AG08395 (cell line): ENCODE measurements at regions not wholly inside any gene's neighbourhood (a gene's known extent, or its start where the extent isn't known, plus 50 kb on each side); places are given as distances from the start of the nearest gene placed in this dataset.
A peak's percentile ranks its signal among the peaks of the same experiment; 100 is the strongest.

Experiments
- DNase-seq: peaks from one replicate; pipeline ENCODE4 v3.0.0; 2012; ENCODE audit warnings: mixed read lengths, low spot score

DNA sequence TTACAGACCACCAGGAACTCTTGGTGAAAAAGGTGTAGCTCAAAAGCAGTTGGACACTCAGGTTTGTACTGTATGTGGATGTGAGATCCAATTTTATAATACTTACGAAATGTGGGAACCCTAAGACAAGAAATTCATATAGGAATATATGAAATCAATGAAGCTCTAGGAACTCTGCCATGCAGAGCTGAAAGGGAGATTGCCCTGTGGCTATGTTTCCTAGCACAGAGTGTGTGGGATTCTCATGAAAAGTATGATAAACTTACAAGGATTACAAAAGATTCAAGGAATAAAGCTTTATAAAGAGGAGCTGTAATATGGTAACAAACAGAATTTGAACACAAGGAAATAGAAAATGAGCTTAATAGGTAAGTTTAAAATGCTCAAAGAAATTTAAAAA, 205.7 kb upstream of the FAM83B start:
- DNase-seq, result no peak

DNA sequence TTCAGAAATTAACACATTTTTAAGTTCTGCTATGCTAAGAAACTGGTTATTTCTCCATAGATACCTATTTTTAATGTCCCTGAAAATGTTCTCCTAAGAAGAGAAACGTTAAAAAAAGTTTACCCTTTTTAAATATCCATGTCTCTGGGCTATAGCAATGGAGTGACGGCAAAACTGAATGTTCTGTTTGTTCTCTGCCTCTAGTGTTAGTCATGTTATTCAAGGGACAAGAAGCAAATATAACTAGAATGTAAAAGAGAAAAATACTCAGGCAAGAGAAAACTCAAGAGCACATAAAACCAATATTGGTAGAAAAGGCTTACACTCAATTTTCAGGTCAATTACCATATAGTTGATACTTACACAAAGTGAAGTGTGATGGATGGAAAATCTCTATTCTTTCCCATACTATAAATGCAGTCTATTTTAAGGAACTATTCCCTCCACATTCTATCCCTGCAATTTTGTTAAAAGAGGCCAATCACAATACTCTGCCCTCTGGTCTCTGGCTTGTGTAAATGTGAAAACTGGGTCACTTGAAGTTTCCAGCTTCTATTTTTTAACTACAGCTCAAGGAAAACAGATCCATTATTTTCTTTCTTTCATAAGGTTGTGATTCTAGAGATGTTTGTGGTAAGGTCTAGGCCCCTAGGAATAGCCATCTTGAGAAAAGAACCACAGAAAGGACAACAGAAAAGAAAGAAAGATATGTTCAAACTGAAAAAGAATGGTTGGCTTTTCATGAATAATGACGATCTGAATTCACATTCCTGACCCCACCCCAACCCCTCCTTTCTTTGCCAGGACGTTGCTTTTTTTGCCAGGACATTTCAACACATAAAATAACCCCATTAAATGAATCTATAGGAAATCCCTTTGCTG, 200.3 kb upstream of the FAM83B start:
- peak; percentile 9 for DNase-seq

DNA sequence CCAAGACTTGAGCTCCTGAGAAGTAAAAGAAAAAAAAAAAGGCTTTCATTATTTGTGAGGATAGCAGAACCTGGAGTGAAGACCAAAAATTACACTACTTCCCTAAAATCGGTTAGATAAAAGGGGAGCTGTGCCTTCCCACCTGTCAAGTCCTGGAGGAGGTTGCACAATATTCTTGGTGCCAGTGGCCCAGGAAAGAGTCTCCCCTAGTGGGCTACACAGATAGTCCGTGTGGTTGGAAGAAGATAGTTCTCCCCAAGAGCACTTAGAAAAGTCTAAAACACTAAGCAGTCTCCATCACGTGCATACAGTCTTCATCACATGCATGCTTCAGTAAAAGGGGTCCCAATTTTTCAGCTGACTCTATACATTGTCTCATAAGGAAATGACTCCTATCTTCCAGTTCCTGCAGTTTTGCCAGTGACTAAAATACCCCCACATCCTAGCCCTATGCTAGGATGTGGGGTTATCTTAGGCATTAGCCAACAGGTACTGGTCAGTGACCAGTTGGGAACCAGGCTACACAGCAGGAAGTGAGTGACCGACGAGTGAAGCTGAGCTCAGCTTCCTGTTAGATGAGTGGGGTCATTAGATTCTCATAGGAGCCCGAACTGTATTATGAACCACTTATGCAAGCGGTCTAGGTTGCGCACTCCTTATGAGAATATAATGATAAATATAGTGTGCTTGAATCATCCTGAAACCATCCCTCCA, 199.5 kb upstream of the FAM83B start:
- DNase-seq, result no peak

DNA sequence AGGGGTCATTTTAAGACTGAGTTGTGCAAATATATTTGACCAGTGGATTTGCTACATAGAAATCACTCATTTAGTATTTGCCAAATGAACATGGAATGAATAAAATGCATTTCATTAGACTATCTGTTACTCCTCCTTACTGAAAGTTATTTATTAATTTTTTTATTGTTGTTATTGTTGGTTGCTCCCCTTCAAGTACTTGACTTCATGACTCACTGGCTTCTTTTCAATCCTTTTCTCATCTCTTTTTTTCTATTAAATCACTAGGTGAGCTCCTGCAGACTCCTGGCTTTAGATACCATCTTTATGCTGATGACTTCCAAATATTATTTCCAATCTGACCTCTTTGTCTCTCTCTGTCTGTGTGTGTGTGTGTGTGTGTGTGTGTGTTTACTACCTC, 192.2 kb upstream of the FAM83B start:
- no peak for DNase-seq

DNA sequence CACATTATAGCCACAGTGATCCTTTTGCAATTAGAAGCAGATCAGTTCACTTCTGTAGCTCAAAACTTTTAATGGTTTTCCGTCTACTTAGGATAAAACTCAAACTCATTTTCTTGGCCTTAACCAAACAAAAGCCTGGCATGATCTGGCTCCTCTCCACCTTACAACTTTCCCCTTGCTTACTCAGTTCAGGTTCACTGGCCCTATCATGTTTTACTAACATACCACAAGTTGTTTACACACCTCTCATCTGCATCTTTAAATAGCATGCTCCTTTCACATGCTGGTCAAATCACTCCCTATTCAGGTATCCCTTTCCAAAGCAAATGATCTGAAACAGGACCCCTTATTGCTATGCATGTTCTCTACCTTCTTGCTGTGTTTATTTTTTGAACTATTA, 191.4 kb upstream of the FAM83B start:
- DNase-seq, result no peak

DNA sequence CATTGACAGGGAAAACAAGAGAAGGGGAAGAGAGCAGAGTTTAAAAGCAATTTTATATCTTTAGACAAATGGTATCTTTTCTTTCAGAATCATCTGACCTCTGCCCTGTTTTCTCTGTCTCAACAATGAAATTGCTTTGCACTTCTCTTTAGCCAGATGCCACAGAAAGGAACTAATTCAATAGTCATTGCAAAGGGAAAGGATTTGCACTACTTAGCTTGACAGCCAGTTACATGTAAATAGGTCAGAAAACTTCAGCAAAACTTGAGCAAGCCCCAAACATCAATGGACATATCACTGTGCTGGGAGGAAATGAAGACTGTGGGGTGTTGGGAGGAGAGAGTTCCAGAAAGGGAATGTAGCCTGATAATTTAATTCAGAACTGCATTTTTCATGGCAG, 181.3 kb upstream of the FAM83B start:
- DNase-seq, result no peak

DNA sequence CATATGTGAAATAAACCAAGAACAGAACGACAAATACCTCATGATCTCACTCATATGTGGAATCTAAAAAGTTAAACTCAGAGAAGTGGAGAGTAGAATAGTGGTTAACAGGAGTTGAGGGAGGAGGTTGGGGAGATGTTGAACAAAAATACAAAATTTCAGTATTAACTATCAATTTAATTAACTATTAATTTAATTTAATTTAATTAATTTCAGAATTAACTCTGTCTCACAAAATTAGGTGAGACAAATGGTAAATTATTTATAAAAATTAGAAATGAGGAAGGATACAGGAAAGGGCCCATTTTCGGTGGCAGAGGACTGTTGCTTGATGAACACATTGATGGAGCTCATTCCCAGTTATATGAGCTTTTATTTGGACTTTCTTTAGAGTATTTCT, 166.0 kb upstream of the FAM83B start:
- no peak for DNase-seq

DNA sequence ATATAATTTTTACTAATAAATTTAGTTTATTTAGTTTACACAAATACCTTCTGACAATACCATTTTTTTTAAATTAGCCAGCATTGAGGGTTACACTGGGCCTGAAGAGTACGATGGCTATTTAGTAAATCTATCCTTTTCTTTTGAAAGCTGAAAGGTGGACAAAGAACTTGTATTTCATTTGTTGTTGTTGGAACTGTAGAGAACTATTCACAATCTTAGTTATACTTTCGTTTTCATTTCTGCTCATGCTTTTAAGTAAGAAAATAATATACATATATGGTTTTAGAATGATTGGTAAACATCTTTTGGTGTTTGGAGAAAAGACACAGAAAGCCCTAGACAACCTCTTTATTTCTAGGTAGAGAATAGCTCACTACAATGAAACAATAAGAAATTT, 165.3 kb upstream of the FAM83B start:
- no peak for DNase-seq

DNA sequence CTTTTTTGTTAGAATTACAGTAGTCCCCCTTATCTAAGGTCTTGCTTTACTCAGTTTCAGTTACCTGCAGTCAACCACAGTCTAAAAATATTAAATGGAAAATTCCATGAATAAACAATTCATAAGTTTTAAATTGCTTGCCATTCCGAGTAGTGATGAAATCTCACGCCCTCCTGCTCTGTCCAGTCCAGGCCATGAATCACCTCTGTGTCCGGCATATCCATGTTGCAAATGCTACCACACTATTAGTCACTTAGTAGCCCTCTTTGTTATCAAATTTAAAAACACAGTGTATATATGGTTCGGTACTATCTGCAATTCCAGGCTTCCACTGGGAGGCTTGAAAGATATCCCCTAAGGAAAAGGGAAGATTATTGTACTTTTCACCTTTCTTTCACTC, 164.6 kb upstream of the FAM83B start:
- peak; percentile 32 for DNase-seq

DNA sequence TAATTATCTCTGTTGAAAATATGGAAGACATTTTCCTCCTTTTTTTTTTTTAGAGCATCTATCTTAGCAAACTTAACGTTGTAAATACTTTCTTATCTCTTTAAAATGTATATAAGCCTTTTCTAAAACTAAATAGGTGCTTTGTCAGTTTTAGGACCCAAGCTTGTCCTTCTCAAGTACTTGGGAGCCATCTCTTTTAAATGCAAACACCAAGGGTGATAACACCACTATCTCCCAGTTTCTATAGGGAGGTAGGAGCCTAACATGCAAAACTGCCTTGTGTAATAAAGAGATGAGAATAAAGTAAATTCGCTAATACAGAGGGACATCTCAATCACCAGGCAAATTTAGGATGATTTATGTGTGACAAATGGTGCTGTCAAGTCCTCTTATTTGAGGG, 157.0 kb upstream of the FAM83B start:
- DNase-seq, result no peak

DNA sequence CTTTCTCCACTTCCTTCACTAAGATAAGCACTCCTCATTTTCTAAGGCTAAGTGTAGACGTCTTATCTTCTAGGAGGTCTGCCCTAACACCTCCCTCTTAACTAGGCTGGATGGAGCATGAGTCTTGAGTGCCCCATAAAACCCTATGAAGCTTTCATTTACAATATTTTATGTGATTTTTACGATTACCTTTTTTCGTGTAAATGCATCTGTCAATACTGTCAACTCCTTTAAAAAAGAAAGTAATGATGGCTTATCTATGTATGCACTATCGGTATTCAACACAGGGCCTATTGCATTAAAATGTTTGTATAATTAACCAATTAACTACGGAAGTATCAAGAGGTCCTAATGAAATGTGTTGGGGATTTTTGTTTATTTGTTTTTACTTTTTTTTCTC, 156.0 kb upstream of the FAM83B start:
- no peak for DNase-seq

DNA sequence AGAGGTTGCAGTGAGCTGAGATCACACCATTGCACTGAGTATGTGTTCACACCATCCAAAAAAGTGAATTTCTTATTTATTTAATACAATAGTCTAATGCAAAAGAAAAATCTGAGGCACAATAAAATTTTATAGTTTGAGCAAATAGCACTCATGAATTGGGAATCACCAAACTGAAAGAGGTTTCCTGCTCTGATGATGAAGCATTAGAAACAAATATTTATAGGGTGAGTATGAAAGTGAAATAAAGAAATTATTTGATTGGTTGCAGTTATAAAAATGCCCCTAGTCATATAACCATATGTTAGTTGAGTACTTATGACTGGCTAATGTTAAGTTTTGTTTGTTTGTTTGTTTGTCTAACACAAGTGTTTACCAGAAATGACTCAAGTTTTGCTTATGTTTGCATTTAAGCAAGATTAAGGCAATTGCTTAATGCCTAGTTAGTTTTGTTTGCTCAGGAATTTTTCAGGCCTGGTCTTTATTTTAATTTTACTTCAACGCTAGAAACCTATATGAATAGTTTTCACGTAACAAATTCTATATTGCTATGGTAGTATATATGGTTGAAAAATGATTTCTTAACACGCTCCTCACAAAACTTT, 151.5 kb upstream of the FAM83B start:
- no peak for DNase-seq

DNA sequence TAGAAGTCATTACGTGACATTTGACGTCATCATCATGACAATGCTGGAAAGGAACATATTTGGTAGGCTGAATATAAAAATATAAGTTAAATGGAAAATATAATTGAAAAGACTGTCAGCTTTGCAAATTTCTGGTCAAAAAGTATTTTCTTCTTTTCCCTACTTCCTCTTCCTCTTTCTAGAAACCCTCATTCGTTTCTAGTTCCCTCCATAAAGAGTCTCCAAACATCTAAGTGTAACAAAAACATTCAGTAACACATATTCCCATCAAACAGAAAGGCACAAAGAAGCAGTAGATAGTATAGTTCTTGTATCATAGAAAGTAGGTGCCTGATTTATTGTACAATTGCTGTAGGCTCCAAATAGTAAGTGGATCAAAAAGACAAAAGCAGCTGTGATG, 150.8 kb upstream of the FAM83B start:
- no peak for DNase-seq

DNA sequence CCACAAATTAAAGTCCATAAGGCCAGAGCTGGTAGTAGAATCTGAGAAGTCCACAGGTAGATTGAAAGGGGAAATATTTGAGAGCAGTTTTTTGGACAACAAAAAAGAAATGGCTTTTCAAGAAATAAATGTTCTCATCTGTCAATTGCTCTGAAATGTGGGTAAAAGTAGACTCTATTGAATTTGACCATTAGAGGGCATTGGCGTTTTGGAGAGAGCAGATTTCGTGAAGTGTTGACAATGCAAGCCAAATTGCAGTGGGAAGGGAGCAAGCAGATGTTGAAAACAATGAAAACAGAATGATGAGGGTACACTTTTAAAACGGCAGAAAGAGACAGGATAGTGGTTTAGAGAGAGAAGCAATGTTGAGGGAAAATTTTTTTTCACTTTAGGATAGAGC, 149.1 kb upstream of the FAM83B start:
- peak; percentile 13 for DNase-seq

DNA sequence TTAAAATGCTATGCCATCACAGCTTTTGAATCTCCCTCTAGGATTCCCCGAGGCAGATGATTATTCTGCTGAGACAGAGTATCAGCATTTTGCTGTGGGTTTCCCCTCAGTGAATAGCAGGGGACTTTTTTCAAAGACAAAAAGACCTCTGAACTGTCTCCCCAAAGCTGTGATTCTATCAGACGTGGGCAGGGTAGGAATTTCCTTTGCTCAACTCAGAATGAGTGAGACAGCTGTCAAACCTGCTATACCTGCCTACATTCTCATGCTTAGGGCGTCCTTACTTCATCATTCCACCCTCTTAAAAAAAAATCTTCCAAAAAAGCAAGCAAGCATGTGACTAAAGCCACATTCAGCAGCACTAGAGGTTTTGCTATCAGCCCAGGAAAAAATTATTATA, 147.6 kb upstream of the FAM83B start:
- DNase-seq, result no peak

DNA sequence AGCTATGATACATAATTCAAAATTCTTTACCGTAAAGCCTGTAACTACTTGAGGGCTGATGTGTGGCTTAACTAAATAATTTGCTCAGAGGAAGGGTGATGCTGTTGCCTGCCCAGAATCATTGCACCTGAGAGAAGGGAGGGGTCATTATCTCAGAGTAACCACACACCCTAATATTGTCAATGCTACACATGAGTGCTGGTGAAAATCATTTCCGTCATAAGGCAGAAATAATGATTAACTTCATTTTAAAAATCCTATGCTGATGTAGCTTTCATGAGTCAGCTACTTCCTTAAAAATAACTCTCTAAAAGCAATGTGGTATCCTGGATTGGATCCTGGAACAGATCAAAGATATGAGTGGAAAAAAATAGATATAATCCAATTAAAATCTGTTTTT, 146.4 kb upstream of the FAM83B start:
- no peak for DNase-seq

DNA sequence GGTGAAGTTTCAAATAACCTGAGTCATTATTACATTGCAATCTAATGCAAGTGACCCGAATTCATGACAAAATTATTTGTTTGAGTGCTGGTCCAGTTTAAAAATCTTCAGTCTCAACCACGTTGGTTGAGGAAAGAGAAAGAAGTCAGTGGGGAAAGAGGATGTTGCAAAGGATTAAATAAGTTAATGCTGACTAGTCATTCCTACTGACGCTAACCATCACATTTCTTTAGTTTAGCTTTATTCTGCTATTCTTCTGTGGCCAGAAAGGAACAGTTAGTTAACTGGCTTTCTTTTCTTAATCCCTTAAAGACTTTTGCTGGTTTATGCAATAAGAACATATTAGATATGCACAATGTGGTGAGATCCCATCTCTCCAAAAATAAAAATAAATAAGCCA, 143.8 kb upstream of the FAM83B start:
- DNase-seq, result no peak

DNA sequence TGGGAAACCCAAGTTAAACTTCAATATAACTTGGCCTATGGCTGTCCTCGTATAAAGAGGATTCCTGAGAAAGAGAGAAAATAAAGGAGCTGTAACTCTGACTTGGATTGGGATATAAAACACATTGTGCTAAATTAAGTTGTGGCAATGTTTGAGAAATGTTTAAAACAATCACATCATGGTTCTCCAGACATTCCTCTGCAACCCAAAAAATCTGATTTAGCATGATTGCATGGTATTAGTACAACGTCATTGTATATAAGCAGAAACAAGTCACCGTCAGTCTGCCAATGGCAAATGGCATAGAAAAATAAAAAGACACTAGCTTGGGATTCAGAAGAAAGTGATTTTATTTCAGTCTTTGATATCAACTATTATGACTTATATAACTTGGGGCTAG, 140.2 kb upstream of the FAM83B start:
- DNase-seq, result no peak

DNA sequence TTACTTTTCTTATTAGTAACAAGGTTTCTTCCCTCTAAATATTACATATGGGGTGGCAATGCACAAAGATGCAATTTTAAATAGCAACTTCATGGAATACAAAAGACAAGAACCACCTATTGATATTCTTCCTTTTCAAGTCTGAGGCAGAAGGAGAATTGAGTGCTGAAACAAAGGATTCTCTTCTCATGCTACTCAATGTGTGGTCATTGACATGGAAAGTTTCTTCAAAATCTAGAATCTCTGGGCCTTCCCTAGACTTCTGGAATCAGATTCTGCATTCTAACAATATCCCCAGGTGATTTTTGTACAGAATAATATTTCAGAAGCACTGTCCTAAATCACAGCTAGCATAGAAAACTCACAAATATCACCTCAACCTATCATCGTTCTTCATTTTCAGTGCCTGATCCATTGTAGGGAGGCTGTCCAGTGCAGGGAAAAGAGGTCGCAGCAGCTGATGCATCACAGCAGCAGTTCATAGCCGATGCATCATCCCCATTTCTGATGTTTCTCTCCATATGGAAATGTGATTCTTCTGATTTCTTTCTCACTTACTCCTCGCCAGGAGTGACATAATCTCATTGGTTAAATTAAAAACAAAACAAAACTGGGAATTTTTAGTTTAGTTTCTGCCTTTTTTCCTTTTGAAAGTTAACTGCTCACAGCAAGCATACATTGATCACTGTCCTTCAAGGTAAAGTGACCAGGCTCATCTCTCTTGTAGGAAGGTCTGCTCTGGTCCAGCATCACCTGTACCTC, 139.5 kb upstream of the FAM83B start:
- no peak for DNase-seq

DNA sequence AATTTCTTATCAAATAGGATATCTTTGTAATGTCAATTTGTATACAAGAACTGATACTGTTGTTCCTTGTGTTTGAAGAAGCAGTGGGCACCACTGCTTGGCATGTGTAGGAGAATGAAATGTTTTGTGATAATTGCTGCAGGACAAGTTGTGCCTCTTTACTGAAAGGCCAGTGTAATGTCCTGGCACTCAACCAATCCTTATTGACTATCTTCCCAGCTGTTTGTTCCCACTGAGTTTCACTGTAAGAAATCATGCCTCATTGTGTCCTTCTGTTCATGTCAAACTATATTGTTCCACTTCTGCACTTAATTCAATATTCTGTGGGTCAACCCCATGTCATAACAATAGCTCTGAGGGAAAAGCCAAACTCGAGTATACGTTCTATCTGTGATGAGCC, 136.1 kb upstream of the FAM83B start:
- no peak for DNase-seq

DNA sequence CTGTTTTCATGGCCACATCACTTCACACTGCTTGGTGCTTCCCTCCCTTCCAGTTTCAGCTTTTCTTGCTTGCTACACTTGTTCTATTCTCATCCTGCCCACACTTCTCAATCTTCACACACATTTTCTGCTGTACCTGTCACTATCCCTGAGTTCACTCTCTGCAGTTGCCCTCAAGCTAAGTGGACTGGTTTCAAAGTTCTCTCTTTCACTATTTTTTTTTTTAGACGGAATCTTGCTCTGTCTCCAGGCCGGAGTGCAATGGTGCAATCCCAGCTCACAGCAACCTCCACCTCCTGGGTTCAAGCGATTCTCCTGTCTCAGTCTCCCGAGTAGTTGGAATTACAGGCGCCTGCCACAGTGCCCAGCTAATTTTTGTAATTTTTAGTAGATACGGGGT, 130.6 kb upstream of the FAM83B start:
- DNase-seq, result no peak

DNA sequence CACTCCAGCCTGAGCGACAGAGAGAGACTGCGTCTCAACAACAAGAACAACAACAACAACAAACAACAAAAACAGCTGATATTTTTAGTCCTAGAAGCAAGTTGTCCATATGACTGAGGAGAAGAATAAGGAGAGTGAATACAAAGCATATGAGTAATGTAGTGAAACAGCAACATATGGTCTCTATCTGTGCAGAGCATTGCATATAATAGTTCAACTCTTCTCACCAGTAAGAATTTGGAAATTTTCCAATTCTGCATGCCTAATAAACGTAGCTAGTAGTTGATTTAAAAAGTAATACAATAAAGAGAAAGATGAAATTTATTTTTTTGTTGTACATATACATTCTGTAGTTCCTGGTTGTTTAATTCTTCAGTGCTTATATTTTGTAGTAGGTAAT, 129.7 kb upstream of the FAM83B start:
- no peak for DNase-seq
